HG03558 (cell line): ENCODE measurements at regions not wholly inside any gene's neighbourhood (a gene's known extent, or its start where the extent isn't known, plus 50 kb on each side); places are given as distances from the start of the nearest gene placed in this dataset.

Source experiments
- ATAC-seq: cut with Tn5 transposase; IDR thresholded peaks from one replicate; pipeline ENCODE4 v1.9.1; 2021; ENCODE audit warnings: moderate number of reproducible peaks; ENCODE audit not compliant: unreplicated experiment; ENCODE audit errors: extremely low read depth

GRCh38 chr5:31049936-31050704 lies 143.4 kb upstream of the CDH6 start:
- no peak for ATAC-seq

GRCh38 chr5:31049461-31049860 lies 144.0 kb upstream of the CDH6 start:
- ATAC-seq, result no peak

- no peak for ATAC-seq
These were observed 144.9 kb upstream of the CDH6 start for GRCh38 chr5:31048282-31049270.

- no peak for ATAC-seq
These were observed 145.9 kb upstream of the CDH6 start for GRCh38 chr5:31047621-31048020.

- no peak for ATAC-seq
These were observed 146.5 kb upstream of the CDH6 start for GRCh38 chr5:31047007-31047406.

GRCh38 chr5:31036411-31036810 lies 157.1 kb upstream of the CDH6 start:
- no peak for ATAC-seq

GRCh38 chr5:31033295-31033694 lies 160.2 kb upstream of the CDH6 start:
- ATAC-seq, result no peak

GRCh38 chr5:31029925-31030324 lies 163.6 kb upstream of the CDH6 start:
- ATAC-seq, result no peak

GRCh38 chr5:31027721-31028120 lies 165.8 kb upstream of the CDH6 start:
- ATAC-seq, result no peak

GRCh38 chr5:31023105-31023504 lies 170.4 kb upstream of the CDH6 start:
- ATAC-seq, result no peak

- ATAC-seq, result no peak
These were observed 172.3 kb upstream of the CDH6 start for GRCh38 chr5:31021181-31021624.

GRCh38 chr5:31008231-31008630 lies 185.3 kb upstream of the CDH6 start:
- ATAC-seq, result no peak

GRCh38 chr5:31007672-31008071 lies 185.8 kb upstream of the CDH6 start:
- no peak for ATAC-seq

- ATAC-seq, result no peak
These were observed 193.2 kb upstream of the CDH6 start for GRCh38 chr5:31000287-31000686.

GRCh38 chr5:30997681-30998080 lies 195.8 kb upstream of the CDH6 start:
- no peak for ATAC-seq

- no peak for ATAC-seq
These were observed 198.6 kb upstream of the CDH6 start for GRCh38 chr5:30994902-30995301.

- ATAC-seq, result no peak
These were observed 199.3 kb upstream of the CDH6 start for GRCh38 chr5:30994176-30994575.

GRCh38 chr5:30991462-30991861 lies 202.0 kb upstream of the CDH6 start:
- ATAC-seq, result no peak

GRCh38 chr5:30981576-30981975 lies 211.9 kb upstream of the CDH6 start:
- no peak for ATAC-seq

GRCh38 chr5:30968971-30969370 lies 224.5 kb upstream of the CDH6 start:
- ATAC-seq, result no peak

GRCh38 chr5:30960036-30960435 lies 233.4 kb upstream of the CDH6 start:
- no peak for ATAC-seq
